Putamen (tissue), 1 donor: ENCODE measurements at regions not wholly inside any gene's neighbourhood (a gene's known extent, or its start where the extent isn't known, plus 50 kb on each side); places are given as distances from the start of the nearest gene placed in this dataset.
A peak's percentile ranks its signal among the peaks of the same experiment; 100 is the strongest.
"Not testable (repeated sequence)": the region's sequence is repeated elsewhere in the genome, so short reads cannot be mapped to it uniquely, and the experiment has no call there.

ENCODE experiments used
- DNase-seq: peaks from one replicate; pipeline ENCODE4 v3.0.0-alpha.2; 2016; ENCODE audit warnings: low spot score

DNA sequence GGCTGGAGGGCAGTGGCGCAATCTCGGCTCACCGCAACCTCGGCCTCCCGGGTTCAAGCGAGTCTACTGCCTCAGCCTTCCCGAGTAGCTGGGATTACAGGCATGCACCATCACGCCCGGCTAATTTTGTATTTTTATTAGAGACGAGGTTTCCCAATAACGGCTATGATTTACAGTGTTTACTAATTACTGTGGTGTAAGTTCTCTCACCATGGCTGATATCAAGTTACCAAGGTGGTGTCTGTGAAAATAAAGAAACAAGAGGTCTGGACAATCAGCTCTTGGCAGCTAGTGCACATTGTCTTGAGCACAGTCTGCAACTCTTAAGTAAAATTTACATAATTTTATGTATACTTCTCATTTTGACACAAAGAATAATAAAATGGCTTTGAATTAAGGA is 385.5 kb upstream of the COX7C start:
- DNase-seq: no peak

DNA sequence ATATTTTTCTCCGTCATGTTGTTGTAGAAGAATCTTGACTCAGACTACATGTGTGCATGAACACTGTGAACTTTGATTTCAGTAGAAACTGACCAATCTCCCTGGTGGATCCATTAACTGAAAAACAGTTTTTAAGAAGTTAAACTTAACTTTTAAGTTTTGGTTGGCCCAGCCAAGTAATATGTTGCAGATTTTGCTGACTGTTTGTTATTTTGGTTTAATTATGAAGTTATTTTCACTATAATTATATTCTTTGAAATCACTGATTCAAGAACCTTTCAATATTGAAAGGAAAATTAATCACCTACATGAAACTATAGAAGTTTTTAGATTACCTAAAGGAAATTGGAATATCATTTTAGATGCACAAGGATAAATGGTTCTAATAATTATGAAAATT is 373.6 kb upstream of the COX7C start:
- DNase-seq: no peak

DNA sequence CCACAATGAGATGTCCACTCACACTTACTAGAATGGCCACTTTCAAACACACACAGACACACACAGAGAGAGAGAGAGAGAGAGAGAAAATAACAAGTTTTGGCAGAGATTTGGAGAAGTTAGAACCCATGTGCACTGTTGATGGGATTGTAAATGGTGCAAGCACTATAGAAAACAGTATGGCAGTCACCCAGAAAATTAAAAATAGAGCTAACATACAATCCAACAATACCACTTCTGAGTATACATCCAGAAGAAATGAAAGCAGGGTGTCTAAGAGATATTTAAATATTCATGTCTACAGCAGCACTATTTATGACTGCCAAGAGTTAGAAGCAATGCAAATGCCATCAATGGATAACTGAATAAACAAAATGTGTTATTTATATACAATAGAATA is 359.9 kb upstream of the COX7C start:
- no peak for DNase-seq

DNA sequence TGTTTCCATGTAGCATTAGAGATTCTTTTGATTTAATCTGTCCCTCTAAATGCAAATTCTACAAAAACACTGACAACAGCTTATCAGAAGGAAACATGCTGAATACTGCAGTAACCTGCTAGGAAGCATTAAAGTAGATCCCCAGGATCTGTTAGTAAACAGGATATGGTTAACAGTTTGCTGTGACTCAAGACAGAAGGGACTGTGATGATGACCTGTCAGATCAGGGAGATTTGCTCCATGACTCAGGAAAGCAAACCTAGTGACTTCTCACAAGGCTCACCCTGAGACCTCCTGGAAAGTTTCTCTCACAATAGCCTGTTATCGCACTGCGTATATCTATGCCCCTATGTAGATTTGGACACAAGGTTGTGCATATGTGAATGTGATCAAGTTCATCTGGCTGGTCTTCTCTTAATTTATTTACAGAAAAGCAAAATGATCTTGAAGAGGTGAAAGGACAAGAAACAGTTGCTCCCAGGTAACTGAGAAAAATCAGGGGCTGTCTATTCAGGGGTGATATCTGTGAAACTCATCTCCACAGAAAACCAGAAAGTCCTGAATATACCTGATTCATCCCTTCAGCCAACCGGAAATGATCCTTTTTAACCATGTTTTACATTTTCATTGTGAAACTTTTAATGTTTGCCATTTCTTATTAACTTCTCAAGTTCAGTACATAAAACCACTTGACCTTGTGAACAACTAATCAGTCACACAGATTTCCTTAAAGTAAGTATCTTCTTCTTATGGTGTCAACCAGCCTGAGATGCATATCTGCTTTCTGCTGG is 333.1 kb upstream of the COX7C start:
- not testable (repeated sequence) for DNase-seq

DNA sequence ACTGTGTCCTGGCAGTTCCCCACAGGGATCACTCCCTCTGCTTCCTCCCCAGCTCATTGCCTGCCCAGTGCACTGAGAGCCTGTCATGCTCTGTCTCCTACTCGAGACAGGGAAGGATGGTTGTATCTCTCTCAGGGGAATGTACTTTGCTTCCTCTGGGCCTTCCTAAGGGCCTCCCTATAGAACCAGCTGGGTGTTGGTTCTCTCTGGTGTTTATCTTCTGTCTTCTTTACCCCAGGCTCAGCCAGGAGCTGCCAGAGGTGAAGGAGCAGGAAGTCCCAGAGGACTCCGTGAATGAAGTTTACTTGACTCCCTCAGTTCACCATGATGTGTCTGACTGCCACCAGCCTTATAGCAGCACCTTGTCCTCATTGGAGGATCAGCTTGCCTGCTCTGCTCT is 330.3 kb upstream of the COX7C start:
- DNase-seq: not testable (repeated sequence)

DNA sequence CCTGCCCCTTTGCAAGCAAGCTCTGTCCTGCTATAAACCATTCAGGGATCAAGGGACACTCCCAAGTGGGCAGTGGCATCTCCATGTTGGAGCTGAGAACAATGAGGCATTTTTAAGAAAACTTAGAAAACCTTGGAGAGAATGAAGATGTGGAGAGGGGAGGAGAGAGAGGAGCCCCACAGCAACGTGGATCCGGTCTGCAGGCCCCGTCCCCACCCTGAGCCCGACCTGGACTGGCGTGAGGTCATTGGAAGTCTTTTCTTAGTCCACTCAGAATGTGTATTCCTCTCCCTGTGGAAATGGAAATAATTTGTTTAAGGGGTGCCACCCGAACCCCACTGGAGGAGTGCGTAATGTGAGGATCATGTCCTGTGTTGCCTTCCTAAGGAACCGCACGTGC is 328.0 kb upstream of the COX7C start:
- not testable (repeated sequence) for DNase-seq

DNA sequence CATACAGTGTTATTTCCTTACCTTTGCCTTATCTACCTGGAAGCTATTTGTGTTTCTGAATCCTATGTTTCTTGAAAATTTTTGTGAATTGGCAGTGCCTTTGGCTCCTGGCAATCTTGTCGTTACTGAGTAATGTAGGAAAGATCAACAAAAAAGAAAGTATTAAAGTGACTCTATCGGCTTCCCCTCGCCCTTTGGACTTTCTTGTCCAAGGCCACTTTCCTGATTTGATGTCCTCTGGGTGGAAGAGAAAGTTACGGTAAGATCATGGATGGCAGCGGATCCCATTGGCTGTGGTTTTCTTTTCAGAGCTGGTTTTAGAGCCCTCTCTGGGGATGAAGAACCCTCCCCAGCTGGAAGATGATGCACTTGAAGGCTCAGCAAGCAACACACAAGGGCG is 324.9 kb upstream of the COX7C start:
- DNase-seq: not testable (repeated sequence)

DNA sequence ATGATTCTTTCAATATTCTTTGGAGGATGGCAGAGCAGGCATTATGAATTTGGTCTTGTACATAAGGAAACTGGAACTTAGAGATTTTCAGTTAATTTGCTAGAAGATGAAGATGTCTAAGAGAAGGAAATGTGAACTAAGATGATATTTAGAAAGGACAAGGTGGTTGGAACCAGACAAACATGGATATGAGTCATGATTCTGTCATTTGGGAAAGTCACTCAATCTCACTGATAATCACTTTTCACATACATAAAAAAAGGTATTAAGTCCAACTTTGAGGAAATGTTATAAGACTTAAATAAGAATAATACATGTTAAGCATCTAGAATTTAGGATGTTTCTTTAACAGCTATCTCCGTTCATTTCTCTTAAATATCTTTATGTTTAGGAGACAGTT is 315.1 kb upstream of the COX7C start:
- DNase-seq: not testable (repeated sequence)

DNA sequence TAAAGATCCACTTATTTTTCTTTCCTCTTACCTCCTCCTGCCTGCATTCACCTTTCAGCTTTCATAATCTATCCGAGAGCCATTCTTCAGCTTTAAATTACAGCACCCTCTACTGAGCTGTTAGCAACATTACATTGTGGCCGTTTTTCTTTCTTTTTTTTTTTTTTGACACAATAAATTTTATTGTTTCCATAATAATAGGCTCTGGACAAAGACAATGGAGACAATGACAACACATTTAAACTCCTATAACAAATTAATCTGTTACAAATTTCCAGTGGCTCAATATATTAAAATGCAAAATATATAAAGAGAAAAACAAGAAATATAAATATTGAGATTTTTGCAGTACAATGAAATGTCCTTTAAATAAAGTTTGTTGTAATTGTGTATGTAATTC is 312.7 kb upstream of the COX7C start:
- DNase-seq: peak; percentile 15

DNA sequence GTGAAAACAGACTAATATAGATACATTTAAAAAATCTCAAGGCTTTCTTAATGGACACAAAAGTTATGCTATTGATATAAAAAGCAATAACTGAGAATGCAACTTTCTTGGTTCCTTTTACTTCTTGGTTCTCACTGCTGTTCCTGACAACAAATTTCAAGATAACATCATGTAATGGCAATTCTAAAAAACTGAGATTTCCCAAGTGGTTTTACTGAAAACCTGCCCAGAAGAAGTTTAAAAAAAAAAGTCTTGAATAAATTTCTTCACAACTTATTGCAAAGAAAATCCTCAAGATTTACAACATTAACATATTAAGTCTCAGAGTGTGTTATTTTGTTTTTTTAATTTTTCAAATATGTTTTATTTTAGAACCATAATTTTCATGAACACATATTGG is 302.8 kb upstream of the COX7C start:
- DNase-seq: no peak

DNA sequence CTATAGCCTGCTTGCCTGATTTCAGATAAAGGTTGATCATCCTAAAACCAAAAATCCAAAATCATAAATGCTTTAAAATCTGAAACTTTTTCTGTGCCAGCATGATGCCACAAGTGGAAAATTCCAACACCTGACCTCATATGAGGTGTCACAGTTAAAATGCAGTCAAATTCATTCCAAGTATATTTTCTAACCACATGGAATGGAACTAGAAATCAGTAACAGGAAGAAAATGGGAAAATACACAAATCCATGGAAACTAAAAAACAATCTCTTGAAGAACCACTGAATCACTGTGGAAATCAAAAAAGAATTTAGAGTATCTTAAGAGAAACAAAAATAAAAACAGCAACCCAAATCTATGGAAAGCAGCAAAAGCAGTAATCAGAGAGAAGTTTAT is 297.5 kb upstream of the COX7C start:
- DNase-seq: no peak

DNA sequence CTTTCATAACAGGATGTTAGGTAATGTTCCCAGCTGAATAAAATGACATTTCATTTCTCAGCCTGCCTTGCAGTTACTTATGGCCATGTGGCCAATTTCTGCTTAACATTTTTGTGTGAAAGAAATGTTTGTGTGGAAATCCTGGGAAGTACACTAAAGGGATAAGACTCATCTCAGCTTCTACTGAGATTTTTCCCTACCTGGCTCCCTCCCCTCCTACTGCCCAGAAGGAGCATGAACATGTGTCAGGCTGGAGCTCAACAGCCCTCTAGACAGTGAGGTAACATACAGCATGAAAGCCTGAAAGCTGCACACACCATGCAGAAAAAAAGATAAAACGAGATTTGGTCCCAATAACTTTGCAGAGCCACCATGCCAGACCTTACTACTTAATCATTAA is 288.4 kb upstream of the COX7C start:
- DNase-seq: no peak

DNA sequence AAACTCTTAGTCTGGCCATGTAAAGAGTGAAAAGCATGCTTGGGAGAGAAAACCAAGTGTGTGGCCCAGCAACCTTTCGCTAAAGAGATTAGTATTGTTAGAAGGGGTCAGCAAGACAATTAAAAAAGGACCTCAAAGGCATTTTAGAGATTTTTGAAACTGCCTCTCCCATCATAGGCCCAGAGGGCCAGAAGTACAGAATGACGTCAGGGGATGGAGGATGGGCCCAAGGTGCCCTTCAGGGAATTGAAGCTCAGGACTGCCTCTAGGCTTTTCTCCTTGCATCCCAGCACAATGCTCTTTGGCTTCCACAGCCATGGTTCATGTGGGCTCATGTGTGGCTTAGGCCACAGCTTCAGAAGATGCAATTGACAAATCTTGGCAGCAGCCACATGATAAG is 287.0 kb upstream of the COX7C start:
- DNase-seq: no peak

DNA sequence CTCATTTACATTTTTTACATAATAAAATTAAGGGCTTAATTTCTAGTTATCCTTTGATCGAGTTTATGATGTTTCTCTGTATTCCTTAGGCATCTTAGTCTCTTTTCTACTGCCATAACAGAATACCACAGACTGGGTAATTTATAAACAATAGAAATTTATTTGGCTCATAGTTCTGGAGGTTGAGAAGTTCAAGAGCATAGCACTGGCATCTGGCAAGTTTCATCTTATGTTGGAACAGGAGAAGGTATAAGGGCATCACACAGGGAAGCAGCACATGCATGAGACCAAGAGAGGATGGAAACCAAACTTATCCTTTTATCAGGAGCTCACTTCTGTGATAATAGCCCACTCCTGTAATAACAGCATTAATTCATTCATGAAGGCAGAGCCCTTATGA is 284.9 kb upstream of the COX7C start:
- DNase-seq: no peak

DNA sequence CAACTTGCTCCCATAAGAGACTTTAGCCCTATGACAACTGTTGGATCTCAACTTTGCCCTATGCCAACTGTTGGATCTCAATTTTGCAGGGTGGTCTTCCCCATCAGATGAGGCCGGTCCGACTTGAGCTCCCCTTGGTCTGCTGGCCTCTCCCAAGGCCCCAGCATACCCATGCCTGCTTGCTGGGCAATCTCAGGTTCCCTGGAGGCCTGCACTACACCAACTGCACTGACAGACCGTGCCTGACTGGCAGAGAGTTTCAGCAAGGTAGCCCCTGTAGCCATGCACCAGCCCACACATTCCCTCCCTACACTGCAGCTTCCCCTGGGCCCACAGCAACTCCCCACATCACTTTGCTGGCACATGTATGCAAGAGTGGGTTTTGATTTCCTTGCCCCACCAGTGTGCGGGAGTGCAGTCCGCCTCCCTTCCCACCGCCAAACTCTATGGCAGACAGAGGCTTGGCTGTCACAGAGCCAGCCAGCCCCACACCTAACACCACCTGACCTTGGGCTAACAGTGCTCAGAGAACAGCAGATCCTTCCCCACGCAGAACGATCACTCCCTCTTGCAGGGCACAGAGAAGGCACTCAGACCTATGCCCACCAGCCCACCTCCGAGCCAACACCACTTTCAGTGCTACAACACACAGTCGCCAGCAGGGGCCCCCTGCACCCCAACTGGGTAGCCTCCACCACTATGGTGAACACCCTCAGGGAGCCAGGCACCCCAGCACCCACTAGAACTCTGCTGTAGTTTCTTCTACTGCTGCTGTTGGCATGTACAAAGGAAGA is 279.9 kb upstream of the COX7C start:
- DNase-seq: no peak

DNA sequence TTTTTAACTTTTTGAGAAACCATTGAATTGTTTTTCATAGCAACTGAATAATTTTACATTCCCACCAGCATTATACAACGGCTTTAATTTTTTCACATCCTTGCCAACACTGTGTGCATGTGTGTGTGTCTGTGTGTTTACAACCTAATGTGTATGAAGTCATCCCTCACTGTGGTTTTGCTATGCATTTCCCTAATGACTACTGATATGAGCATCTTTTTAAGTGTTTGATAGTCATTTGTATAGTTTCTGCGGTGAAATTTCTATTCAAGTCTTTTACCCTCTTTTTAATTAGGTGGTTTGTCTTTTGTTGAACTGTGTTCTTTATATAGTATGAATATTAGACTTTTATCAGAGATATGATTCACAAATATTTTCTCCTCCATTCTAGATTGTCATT is 263.1 kb upstream of the COX7C start:
- no peak for DNase-seq

DNA sequence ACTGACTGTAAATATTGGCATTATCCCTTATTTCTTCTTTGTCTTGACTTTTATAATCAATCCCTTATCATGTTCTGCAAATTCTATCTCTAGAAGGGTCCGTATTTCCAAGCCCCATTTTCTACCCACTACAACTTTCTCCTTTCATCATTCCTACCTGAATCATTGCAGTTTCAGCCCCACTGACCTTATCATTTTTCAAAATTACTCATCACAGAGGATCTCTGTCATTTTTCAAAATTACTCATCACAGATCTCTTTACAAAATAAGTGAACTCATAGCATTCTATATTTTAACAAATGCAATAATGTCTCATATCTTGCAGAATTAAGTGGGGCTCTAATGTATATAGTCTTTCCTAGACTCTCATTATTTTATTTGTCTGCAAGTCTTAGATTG is 256.9 kb upstream of the COX7C start:
- DNase-seq: no peak

DNA sequence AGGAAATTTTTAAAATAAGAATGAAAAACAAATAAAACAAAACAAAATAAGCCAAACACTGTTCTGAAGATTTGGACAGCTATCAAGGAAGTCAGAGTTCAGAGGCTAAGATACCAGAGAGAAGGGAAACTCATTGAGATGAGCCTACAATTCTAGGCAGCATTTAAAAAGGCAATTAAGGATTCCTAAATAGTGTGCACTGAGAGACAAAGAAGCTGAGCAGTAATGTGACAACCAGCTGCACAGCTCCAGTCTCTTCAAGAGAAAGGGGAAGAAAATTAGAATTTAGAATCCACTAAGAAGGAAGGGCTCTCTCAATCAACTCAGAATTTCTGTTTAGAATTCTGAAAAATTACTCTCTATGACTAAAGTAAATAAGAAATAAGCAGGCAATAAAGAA is 246.7 kb upstream of the COX7C start:
- DNase-seq: no peak

DNA sequence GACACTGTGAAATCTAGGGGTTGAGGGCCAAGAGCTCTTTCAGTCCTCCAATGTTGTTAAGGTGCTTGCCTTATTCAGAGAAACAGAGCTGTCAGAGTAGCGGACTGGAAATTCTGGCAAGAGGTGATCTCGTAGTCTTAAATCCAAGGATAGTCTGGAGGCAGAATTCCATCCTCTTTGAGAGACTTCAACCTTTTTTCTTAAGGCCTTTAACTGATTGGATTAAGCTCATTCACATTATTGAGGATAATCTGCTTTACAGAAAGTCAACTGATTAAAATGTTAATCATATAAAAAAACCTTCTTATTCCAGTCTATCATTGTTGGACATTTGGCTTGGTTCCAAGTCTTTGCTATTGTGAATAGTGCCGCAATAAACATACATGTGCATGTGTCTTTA is 243.1 kb upstream of the COX7C start:
- no peak for DNase-seq

DNA sequence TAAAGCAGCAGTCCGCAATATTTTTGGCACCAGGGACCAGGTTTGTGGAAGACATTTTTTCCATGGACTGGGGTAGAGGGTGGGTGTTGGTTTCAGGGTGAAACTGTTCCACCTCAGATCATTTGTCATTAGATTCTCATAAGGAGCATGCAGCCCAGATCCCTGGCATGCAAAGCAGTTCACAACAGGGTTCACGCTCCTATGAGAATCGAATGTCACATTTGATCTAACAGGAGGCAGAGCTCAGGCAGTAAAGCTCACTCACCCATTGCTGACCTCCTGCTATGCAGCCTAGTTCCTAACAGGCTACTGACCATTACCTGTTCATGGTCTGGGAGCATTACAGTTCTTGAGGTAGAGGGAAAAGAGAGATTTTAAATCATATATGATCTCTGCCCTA is 241.5 kb upstream of the COX7C start:
- DNase-seq: no peak

DNA sequence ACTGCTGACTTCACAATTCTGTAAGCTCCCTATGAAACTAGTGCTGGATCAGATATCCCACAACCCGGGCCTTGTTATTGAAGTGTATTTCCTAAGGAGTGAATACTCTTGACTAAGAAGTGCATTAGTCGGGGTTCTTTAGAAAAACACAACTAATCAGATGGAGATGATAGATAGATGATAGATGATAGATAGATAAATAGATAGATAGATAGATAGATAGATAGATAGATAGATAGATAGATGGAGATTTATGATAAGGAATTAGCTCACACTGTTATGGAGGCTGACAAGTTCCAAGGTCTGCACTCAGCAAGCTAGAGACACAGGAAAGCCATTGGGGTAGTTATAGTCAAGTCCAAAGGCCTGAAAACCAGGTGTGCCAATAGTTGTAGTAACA is 214.6 kb upstream of the COX7C start:
- no peak for DNase-seq

DNA sequence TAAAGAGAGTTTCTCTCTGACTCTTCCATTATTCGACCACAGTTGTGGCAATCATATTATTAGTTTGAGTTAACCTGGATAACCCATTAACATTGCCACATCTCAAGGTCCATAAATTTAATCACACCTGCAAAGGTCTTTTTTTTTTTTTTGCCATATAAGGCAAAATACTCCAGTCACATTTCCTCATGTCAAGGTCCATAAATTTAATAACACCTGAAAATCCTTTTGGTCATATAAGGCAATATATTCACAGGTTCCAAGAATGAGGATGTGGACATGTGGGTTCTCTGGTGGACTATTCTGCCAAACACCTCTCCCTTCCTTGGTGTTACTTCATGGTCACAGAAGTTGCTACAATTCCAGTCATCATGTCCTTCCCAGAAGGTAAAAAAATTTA is 213.5 kb upstream of the COX7C start:
- no peak for DNase-seq

DNA sequence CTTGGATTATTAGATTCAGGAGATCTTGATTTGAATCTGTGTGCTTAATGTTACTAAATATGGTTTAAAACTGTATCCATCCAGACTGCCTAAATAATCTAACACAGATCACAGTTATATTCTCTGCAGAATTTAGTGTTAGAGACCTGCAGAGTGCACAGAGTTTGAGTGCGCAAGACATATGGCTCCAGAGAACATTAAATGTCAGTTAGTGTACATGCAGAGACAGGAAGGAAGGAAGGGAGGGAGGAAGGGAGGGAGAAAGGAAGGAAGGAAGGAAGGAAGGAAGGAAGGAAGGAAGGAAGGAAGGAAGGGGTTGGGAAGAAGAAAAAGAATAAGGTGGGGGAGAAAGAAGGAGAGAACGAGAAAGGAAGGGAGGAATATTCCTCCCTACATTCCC is 210.0 kb upstream of the COX7C start:
- DNase-seq: no peak

DNA sequence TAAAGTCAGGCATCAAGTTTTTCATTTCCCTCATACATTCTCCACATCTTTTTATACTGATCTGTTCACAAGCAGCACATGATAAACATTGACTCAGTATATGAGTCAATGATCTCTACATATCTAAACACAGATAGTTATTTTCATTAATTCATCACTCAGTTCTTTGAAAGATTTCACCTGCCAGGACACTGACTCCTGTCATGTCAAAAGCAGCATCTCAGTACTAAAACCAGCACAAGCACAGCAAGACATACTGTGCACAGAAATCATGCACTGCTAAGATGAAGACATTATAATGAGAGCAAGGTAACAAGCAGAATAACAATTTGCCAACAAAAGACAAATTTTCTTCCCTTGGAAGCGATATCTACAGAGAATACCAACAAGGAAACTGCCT is 206.1 kb upstream of the COX7C start:
- DNase-seq: no peak
